ENCODE measurements at regions not wholly inside any gene's neighbourhood (a gene's known extent, or its start where the extent isn't known, plus 50 kb on each side); places are given as distances from the start of the nearest gene placed in this dataset.

DNA sequence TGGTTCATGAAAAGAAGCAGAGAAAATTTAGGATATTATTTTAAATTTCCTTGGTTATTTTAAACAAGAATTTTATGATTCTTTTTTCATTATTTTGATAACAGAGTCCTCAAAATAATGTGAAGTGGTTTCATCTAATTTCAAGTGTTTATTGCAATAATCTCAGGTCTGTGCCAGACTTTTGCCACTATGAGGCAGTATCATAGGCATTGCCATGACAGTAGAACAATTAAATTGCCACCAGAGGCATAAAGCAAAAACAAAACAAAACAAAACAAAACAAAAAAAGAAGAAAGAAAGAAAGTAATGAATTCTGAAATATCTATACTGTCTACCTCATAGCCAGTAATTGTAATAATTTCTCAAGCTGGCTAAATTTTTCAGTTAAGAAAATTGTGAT is 739.2 kb downstream of the KCTD8 start:
- H3K9me3 ChIP-seq (ENCODE audit: low read depth) = no peaks in the 10 kb centered on the region
- TF ChIP-seq, protein P1, sequence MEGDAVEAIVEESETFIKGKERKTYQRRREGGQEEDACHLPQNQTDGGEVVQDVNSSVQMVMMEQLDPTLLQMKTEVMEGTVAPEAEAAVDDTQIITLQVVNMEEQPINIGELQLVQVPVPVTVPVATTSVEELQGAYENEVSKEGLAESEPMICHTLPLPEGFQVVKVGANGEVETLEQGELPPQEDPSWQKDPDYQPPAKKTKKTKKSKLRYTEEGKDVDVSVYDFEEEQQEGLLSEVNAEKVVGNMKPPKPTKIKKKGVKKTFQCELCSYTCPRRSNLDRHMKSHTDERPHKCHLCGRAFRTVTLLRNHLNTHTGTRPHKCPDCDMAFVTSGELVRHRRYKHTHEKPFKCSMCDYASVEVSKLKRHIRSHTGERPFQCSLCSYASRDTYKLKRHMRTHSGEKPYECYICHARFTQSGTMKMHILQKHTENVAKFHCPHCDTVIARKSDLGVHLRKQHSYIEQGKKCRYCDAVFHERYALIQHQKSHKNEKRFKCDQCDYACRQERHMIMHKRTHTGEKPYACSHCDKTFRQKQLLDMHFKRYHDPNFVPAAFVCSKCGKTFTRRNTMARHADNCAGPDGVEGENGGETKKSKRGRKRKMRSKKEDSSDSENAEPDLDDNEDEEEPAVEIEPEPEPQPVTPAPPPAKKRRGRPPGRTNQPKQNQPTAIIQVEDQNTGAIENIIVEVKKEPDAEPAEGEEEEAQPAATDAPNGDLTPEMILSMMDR (IDR thresholded peaks at IDR 0.05; ENCODE audit: poor library complexity) = no peak
- TF ChIP-seq EZH2 (IDR thresholded peaks at IDR 0.05; ENCODE audit: borderline replicate concordance) = no peak
- no peak for TF ChIP-seq EZH2phosphoT487 (IDR thresholded peaks at IDR 0.05; ENCODE audit: low read depth, severe bottlenecking, unreplicated experiment)
- H4K20me1 ChIP-seq (ENCODE audit: insufficient read depth, poor library complexity, severe bottlenecking) = no peaks in the 10 kb centered on the region
- H3K27ac ChIP-seq = no peak overlapping the region
- no peak for DNase-seq (ENCODE audit: low spot score)
- no peaks in the 10 kb centered on the region for H3K4me1 ChIP-seq (ENCODE audit: insufficient read depth)
- H3K4me3 ChIP-seq = no peak overlapping the region
- no peaks in the 10 kb centered on the region for H3K36me3 ChIP-seq (replicated peaks; ENCODE audit: insufficient read depth, low read depth)
- no peak overlapping the region for H2AFZ ChIP-seq
- no peaks in the 10 kb centered on the region for H3K9me2 ChIP-seq (replicated peaks; ENCODE audit: insufficient read depth)
- H3K4me2 ChIP-seq = no peak overlapping the region
- no peaks in the 10 kb centered on the region for H3K79me2 ChIP-seq
- H3K27me3 ChIP-seq = no peaks in the 10 kb centered on the region

DNA sequence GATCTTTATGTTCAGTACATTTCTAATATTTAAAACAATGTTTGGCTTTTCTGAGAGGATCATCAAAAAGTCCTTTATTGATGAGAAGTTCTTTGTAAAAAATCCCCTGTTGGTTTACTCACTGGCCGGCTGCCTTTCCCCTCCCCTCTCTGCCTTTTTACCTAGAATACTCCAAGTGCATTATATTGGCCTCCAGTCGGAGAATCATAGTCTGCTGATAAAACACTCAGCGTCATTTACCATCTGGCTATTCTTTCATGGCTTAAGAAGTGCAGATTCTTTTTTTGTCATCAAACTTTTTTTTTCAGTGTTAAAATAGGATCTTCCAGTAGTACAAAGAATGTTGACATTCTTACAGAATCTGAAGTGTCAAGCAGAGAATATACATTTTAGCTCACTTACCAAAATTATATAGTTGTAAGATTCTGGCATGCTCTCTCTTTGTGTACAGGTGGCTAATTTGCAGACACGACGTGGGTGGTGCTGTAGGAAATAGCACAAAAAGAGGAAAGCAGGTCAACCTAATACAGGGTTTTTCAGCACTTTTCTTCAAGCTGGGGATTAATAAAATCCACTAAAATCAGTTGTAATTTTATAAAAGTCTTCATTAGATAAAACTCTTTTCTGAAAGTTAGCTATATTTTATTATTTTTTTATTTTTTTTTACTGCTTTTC is 731.8 kb downstream of the KCTD8 start:
- H3K36me3 ChIP-seq (replicated peaks; ENCODE audit: insufficient read depth, low read depth) = no peaks in the 10 kb centered on the region
- TF ChIP-seq EZH2 (IDR thresholded peaks at IDR 0.05; ENCODE audit: borderline replicate concordance) (no peak), EZH2phosphoT487 (IDR thresholded peaks at IDR 0.05; ENCODE audit: low read depth, severe bottlenecking, unreplicated experiment) (no peak)
- TF ChIP-seq, protein P1 (IDR thresholded peaks at IDR 0.05; ENCODE audit: poor library complexity) = no peak
- no peaks in the 10 kb centered on the region for H3K9me2 ChIP-seq (replicated peaks; ENCODE audit: insufficient read depth)
- no peaks in the 10 kb centered on the region for H3K4me1 ChIP-seq (ENCODE audit: insufficient read depth)
- H4K20me1 ChIP-seq (ENCODE audit: insufficient read depth, poor library complexity, severe bottlenecking) = no peaks in the 10 kb centered on the region
- no peaks in the 10 kb centered on the region for H3K9me3 ChIP-seq (ENCODE audit: low read depth)
- no peak for DNase-seq (ENCODE audit: low spot score)
- no peaks in the 10 kb centered on the region for H3K27me3 ChIP-seq
- no peak overlapping the region for H3K4me3 ChIP-seq
- H3K79me2 ChIP-seq = no peaks in the 10 kb centered on the region
- WGBS (ENCODE audit: low lambda C conversion rate, missing lambda C conversion rate) = 52% methylated on average over 5 of the region's 5 CpGs
- no peak overlapping the region for H3K27ac ChIP-seq
- H2AFZ ChIP-seq = no peak overlapping the region
- no peak overlapping the region for H3K4me2 ChIP-seq

DNA sequence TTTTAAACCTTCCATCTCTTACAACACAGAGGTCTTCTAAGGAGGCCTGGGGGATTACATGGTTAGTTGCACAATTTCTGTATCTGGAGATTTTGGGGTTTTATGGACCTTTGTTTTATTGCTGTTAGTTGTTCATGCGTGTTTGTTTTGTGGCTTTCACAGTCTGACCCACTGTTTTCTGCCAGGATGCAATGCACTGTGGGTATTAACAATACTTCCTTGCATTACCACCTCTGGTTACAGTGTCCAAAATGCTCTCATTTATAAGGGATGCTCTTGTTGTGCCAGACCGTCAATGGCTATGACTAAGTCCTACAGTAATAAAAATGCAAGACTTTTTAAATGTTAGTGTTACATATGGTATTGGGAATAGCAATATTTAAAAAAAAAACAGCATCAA is 730.2 kb downstream of the KCTD8 start:
- no peak overlapping the region for H2AFZ ChIP-seq
- no peaks in the 10 kb centered on the region for H4K20me1 ChIP-seq (ENCODE audit: insufficient read depth, poor library complexity, severe bottlenecking)
- 75% methylated on average over 2 of the region's 2 CpGs for WGBS (ENCODE audit: low lambda C conversion rate, missing lambda C conversion rate)
- no peak overlapping the region for H3K4me3 ChIP-seq
- H3K9me2 ChIP-seq (replicated peaks; ENCODE audit: insufficient read depth) = no peaks in the 10 kb centered on the region
- no peaks in the 10 kb centered on the region for H3K9me3 ChIP-seq (ENCODE audit: low read depth)
- H3K79me2 ChIP-seq = no peaks in the 10 kb centered on the region
- H3K4me2 ChIP-seq = no peak overlapping the region
- no peak overlapping the region for H3K27ac ChIP-seq
- no peak for DNase-seq (ENCODE audit: low spot score)
- no peaks in the 10 kb centered on the region for H3K4me1 ChIP-seq (ENCODE audit: insufficient read depth)
- no peaks in the 10 kb centered on the region for H3K27me3 ChIP-seq
- TF ChIP-seq EZH2 (IDR thresholded peaks at IDR 0.05; ENCODE audit: borderline replicate concordance) = no peak
- TF ChIP-seq, protein P1 (IDR thresholded peaks at IDR 0.05; ENCODE audit: poor library complexity) = no peak
- TF ChIP-seq EZH2phosphoT487 (IDR thresholded peaks at IDR 0.05; ENCODE audit: low read depth, severe bottlenecking, unreplicated experiment) = no peak
- no peaks in the 10 kb centered on the region for H3K36me3 ChIP-seq (replicated peaks; ENCODE audit: insufficient read depth, low read depth)
